GM18502 (cell line): ENCODE measurements at regions not wholly inside any gene's neighbourhood (a gene's known extent, or its start where the extent isn't known, plus 50 kb on each side); places are given as distances from the start of the nearest gene placed in this dataset.
"Not testable (repeated sequence)": the region's sequence is repeated elsewhere in the genome, so short reads cannot be mapped to it uniquely, and the experiment has no call there.

ENCODE experiments used
- ATAC-seq: cut with Tn5 transposase; IDR thresholded peaks from one replicate; pipeline ENCODE4 v1.9.1; 2021; ENCODE audit warnings: mild to moderate bottlenecking; ENCODE audit not compliant: unreplicated experiment, poor library complexity

- ATAC-seq: no peak
These were observed 143.7 kb downstream of the TM2D1 start for GRCh38 chr1:61581251-61581650.

GRCh38 chr1:61580417-61580816 lies 144.5 kb downstream of the TM2D1 start:
- ATAC-seq: no peak

GRCh38 chr1:61579802-61580201 lies 145.1 kb downstream of the TM2D1 start:
- no peak for ATAC-seq

- no peak for ATAC-seq
These were observed 152.9 kb downstream of the TM2D1 start for GRCh38 chr1:61572046-61572445.

- ATAC-seq: no peak
These were observed 154.8 kb downstream of the TM2D1 start for GRCh38 chr1:61570191-61570590.

GRCh38 chr1:61569303-61569621 lies 155.7 kb downstream of the TM2D1 start:
- ATAC-seq: no peak

GRCh38 chr1:61568460-61569302 lies 156.3 kb downstream of the TM2D1 start:
- ATAC-seq: no peak

- no peak for ATAC-seq
These were observed 158.8 kb downstream of the TM2D1 start for GRCh38 chr1:61566177-61566576.

- ATAC-seq: no peak
These were observed 161.3 kb downstream of the TM2D1 start for GRCh38 chr1:61563611-61564010.

GRCh38 chr1:61561666-61562065 lies 163.3 kb downstream of the TM2D1 start:
- no peak for ATAC-seq

- no peak for ATAC-seq
These were observed 164.6 kb downstream of the TM2D1 start for GRCh38 chr1:61560385-61560784.

- no peak for ATAC-seq
These were observed 168.3 kb downstream of the TM2D1 start for GRCh38 chr1:61556631-61557030.

GRCh38 chr1:61552630-61553305 lies 172.2 kb downstream of the TM2D1 start:
- no peak for ATAC-seq

- ATAC-seq: not testable (repeated sequence)
These were observed 177.6 kb downstream of the TM2D1 start for GRCh38 chr1:61547302-61547701.

- ATAC-seq: not testable (repeated sequence)
These were observed 180.1 kb downstream of the TM2D1 start for GRCh38 chr1:61544870-61545269.

GRCh38 chr1:61543498-61543897 lies 181.4 kb downstream of the TM2D1 start:
- ATAC-seq: not testable (repeated sequence)

GRCh38 chr1:61539720-61540462 lies 185.1 kb downstream of the TM2D1 start:
- no peak for ATAC-seq

GRCh38 chr1:61538228-61538627 lies 186.7 kb downstream of the TM2D1 start:
- ATAC-seq: no peak

- ATAC-seq: no peak
These were observed 188.5 kb downstream of the TM2D1 start for GRCh38 chr1:61536174-61537108.

GRCh38 chr1:61534847-61535246 lies 190.1 kb downstream of the TM2D1 start:
- no peak for ATAC-seq
